Omental fat pad (tissue), 3 donors: ENCODE measurements at regions not wholly inside any gene's neighbourhood (a gene's known extent, or its start where the extent isn't known, plus 50 kb on each side); places are given as distances from the start of the nearest gene placed in this dataset.
A peak's percentile ranks its signal among the peaks of the same experiment; 100 is the strongest.

Experiments
- ATAC-seq: fragments of 150-250 bp; one replicate; pipeline ENCODE4 v1.9.1; 2016; ENCODE audit warnings: mild to moderate bottlenecking, moderate library complexity; ENCODE audit not compliant: low FRiP score
- DNase-seq: peaks from one replicate; pipeline ENCODE4 v3.0.0-alpha.2; 2019; ENCODE audit warnings: low spot score
- CTCF ChIP-seq, 3 donors: fragments of 450-650 bp; IDR thresholded peaks; one replicate each; pipeline ENCODE4 v1.5.1; 2016 to 2017; ENCODE audit warnings: antibody characterized with exemption in 3 of 3, mild to moderate bottlenecking in 3 of 3, moderate library complexity in 2 of 3

- TF ChIP-seq CTCF (IDR thresholded peaks at IDR 0.05), result no peak
- no peak for ATAC-seq
- DNase-seq, result no peak
Observed at GRCh38 chr13:30121244-30121643, 186.1 kb downstream of the KATNAL1 start.

GRCh38 chr13:30120133-30120822 lies 187.1 kb downstream of the KATNAL1 start:
- no peak for ATAC-seq
- DNase-seq, result no peak
- no peak for TF ChIP-seq CTCF (IDR thresholded peaks at IDR 0.05)

GRCh38 chr13:30119476-30119875 lies 187.9 kb downstream of the KATNAL1 start:
- no peak for ATAC-seq
- TF ChIP-seq CTCF (IDR thresholded peaks at IDR 0.05), result no peak
- no peak for DNase-seq

- ATAC-seq, result no peak
- no peak for TF ChIP-seq CTCF (IDR thresholded peaks at IDR 0.05)
- no peak for DNase-seq
Observed at GRCh38 chr13:30116379-30116778, 191.0 kb downstream of the KATNAL1 start.

DNA sequence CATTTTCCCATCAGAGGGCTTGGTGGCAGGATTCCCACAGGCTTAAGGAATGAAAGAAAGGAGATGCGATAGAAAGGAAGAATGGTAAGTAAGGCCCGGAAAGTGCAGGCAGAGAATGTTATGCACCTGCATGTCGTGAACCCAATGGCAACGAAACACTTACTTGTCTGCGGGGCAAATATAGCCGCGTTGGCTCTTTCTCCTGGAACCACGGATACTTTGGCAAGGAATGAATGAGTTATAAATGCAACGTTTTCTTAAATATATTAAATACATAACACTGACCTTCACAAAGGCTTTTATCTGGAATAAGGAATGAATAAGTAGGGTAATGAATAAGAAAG lies 192.1 kb downstream of the KATNAL1 start:
- no peak for DNase-seq
- ATAC-seq, result no peak
- TF ChIP-seq CTCF (IDR thresholded peaks at IDR 0.05), result no peak

DNA sequence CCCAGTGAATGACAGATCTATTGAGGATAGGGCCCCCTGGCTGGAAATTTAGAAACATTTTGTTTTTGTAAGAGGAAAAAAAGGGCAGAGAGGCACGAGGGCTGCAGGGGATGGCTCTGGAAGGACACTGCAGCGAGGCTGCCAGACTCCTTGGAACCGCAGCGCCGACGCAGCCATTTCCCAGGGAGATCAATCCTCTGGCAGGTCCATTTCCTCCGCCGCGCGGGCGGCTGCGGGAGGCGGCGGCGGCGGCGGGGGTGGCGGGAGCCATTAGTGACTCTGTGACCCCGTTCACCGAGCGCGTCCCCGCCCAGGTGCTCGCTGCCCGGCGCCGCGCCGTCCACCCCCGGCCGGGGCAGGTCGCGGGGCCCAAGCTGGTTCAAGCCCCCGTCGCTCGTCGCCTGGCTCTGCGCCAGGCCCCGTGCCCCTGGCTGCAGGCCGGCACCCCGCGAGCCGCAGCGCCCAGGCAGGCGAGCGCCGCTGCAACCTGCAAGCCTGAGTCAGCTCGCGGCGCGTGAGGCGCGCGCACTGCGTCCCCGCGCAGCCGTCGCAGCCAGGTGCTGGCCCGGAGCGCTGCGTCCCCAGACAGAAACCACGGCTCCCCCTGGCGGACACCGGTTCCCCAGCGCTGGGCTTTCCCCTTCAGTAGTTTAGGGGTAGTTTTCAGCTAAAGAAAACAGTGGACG lies 192.6 kb downstream of the KATNAL1 start:
- DNase-seq (peak; percentile 92), ATAC-seq (peak; percentile 70)
- peak in 2 of 3 donors; percentile 66 to 80 for TF ChIP-seq CTCF (IDR thresholded peaks at IDR 0.05)

- no peak for DNase-seq
- TF ChIP-seq CTCF (IDR thresholded peaks at IDR 0.05), result no peak
- ATAC-seq, result peak; percentile 35
Observed at GRCh38 chr13:30113983-30114570, 193.3 kb downstream of the KATNAL1 start.
